ENCODE measurements at regions not wholly inside any gene's neighbourhood (a gene's known extent, or its start where the extent isn't known, plus 50 kb on each side); places are given as distances from the start of the nearest gene placed in this dataset.

GRCh38 chr4:164108971-164109370 lies 614.5 kb downstream of the TMA16 start:
- no peak for DNase-seq
- intact Hi-C loops (cut with DNase I): no loop called here
- no peaks in the 10 kb centered on the region for H3K27me3 ChIP-seq
- no peak for TF ChIP-seq POLR2A (IDR thresholded peaks at IDR 0.05)
- no peak for TF ChIP-seq CTCF (IDR thresholded peaks at IDR 0.05)
- no peak overlapping the region for H3K4me3 ChIP-seq
- H3K9me3 ChIP-seq: no peaks in the 10 kb centered on the region
- H3K4me1 ChIP-seq: no peaks in the 10 kb centered on the region
- H3K27ac ChIP-seq: no peak overlapping the region
- no peaks in the 10 kb centered on the region for H3K36me3 ChIP-seq
- 66 to 77% methylated on average over 2 of the region's 2 CpGs for WGBS, 2 donors

GRCh38 chr4:164109503-164109902 lies 615.0 kb downstream of the TMA16 start:
- H3K9me3 ChIP-seq: no peaks in the 10 kb centered on the region
- no peaks in the 10 kb centered on the region for H3K27me3 ChIP-seq
- TF ChIP-seq POLR2A (IDR thresholded peaks at IDR 0.05) (no peak), CTCF (IDR thresholded peaks at IDR 0.05) (no peak)
- no peak overlapping the region for H3K27ac ChIP-seq
- H3K4me3 ChIP-seq: no peak overlapping the region
- no peaks in the 10 kb centered on the region for H3K36me3 ChIP-seq
- intact Hi-C loops (cut with DNase I): no loop called here
- H3K4me1 ChIP-seq: no peaks in the 10 kb centered on the region
- WGBS, 2 donors: 75 to 82% methylated on average over 4 of the region's 4 CpGs
- no peak for DNase-seq

- Histone ChIP-seq H3K4me3 (no peak overlapping the region), H3K36me3 (no peaks in the 10 kb centered on the region), H3K4me1 (no peaks in the 10 kb centered on the region), H3K27me3 (no peaks in the 10 kb centered on the region), H3K9me3 (no peaks in the 10 kb centered on the region), H3K27ac (no peak overlapping the region)
- TF ChIP-seq CTCF (IDR thresholded peaks at IDR 0.05) (no peak), POLR2A (IDR thresholded peaks at IDR 0.05) (no peak)
- no peak for DNase-seq
- 46 to 61% methylated on average over 2 of the region's 2 CpGs for WGBS, 2 donors
- intact Hi-C loops (cut with DNase I): no loop called here
Measured at GRCh38 chr4:164115236-164115635, 620.7 kb downstream of the TMA16 start.

GRCh38 chr4:164116286-164116685 lies 621.8 kb downstream of the TMA16 start:
- whole genome bisulfite sequencing, 2 donors: 45 to 48% methylated on average over 1 of the region's 1 CpG

GRCh38 chr4:164134388-164134787 lies 619.5 kb upstream of the SMIM31 start:
- H3K36me3 ChIP-seq: no peaks in the 10 kb centered on the region
- no peak overlapping the region for H3K4me3 ChIP-seq
- intact Hi-C loops (cut with DNase I): no loop called here
- no peaks in the 10 kb centered on the region for H3K4me1 ChIP-seq
- no peak overlapping the region for H3K27ac ChIP-seq
- no peak for DNase-seq
- H3K27me3 ChIP-seq: no peaks in the 10 kb centered on the region
- WGBS, 2 donors: 86% methylated on average over 2 of the region's 2 CpGs
- TF ChIP-seq CTCF (IDR thresholded peaks at IDR 0.05) (no peak), POLR2A (IDR thresholded peaks at IDR 0.05) (no peak)
- no peaks in the 10 kb centered on the region for H3K9me3 ChIP-seq

More at GRCh38 chr4:164116286-164116685, 621.8 kb downstream of the TMA16 start:
- TF ChIP-seq POLR2A (IDR thresholded peaks at IDR 0.05) (no peak), CTCF (IDR thresholded peaks at IDR 0.05) (no peak)
- DNase-seq: no peak
- H3K9me3 ChIP-seq: no peaks in the 10 kb centered on the region
- H3K36me3 ChIP-seq: no peaks in the 10 kb centered on the region
- no peaks in the 10 kb centered on the region for H3K27me3 ChIP-seq
- no peaks in the 10 kb centered on the region for H3K4me1 ChIP-seq
- H3K27ac ChIP-seq: no peak overlapping the region
- intact Hi-C loops (cut with DNase I): no loop called here
- no peak overlapping the region for H3K4me3 ChIP-seq
